DND-41 (cell line): ENCODE measurements at regions not wholly inside any gene's neighbourhood (a gene's known extent, or its start where the extent isn't known, plus 50 kb on each side); places are given as distances from the start of the nearest gene placed in this dataset.

Experiments
- CTCF ChIP-seq: IDR thresholded peaks from 2 replicates; pipeline ENCODE4 v1.5.1; 2012; ENCODE audit warnings: borderline replicate concordance, low read length, moderate library complexity, mild to moderate bottlenecking; ENCODE audit not compliant: poor library complexity, severe bottlenecking; ENCODE audit errors: extremely low read depth
- EZH2 ChIP-seq: IDR thresholded peaks from 3 replicates; pipeline ENCODE4 v1.6.1; 2012; ENCODE audit warnings: borderline replicate concordance, low read depth, mild to moderate bottlenecking, moderate library complexity, low read length, inconsistent platforms; ENCODE audit not compliant: severe bottlenecking

DNA sequence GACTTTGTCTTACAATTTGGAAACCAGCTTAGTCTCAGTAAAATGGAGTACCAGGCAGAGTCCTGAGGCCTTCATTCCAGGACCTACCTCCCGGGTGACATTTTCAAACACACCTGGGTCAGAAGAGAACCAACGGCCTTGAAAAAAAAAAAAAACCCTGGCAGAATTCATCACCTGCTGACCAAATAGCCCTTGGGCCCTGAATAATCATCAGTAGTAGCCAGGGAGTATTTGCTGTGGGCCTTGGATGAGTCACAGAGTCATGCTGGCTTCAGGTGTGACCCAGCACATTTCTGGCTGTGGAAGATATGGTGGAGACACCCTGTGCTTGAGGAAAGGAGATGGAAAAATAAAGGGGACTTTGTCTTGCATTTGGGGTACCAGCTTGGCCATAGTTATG lies 92.2 kb downstream of the LPAR4 start:
- TF ChIP-seq CTCF (no peak), EZH2 (no peak)
